Esophagus mucosa (tissue), 1 donor: ENCODE measurements at regions not wholly inside any gene's neighbourhood (a gene's known extent, or its start where the extent isn't known, plus 50 kb on each side); places are given as distances from the start of the nearest gene placed in this dataset.

Experiments
- ATAC-seq: fragments of 200-7000 bp; cut with Tn5 transposase; one replicate; pipeline ENCODE4 v1.9.1; 2020
- donor health status: DM: yes; HTN: yes; CAD: no.

DNA sequence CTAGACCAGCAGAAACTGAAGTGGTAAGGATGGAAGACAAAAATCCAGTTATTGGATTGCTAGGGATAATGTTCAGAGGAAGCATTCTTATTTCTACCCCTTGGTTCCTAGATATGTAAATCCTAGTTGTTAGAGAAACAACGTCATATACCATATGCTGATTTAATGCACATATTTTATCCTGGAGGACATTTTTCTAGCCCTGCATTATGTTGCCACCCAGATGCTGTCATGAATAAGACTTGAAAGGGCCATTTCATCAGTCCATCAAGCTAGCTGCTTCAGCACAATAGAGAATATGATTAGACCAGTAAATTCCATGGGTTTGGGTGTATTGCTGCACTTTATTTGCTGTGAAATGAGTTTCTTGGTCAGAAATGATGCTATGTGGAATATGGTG, 1736.4 kb downstream of the MAT2B start:
- ATAC-seq, result no peak

DNA sequence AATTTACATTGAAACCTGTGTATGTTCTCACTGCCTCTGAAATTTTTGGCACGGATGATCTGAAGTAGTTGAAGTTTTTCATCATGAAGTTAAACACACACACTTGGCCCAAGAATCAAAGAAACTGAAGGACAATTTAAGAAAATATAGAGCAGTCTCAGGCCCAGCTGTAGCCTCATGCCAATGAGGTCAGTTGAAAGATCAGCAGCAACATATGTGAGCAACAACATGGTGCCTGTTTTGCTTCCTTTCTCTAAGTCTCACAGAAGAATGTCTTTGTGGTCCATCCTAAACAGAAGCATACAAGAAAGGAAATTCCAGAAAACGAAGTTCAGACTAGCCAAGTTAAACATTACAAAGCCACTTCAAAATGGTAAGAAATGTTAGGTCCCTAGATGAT, 1737.2 kb downstream of the MAT2B start:
- ATAC-seq, result no peak

DNA sequence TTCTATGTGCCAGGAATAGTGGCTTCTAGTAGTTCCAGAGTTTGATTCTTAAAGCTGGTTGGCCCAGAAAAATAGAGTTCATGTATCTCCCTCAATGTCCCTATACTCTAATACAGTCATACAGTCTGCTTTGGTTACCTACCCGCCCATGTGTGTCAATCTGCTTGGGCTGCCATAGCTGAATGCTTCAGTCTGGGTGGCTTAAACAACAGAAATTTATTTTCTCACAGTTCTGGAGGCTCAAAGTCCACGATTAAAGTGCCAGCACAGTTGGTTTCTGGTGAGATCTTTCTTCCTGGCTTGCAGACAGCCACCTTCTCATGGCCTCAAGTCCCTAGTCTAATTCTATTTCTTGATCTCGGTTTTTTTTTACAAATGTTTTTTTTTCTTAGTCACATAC, 1739.0 kb downstream of the MAT2B start:
- ATAC-seq, result no peak

DNA sequence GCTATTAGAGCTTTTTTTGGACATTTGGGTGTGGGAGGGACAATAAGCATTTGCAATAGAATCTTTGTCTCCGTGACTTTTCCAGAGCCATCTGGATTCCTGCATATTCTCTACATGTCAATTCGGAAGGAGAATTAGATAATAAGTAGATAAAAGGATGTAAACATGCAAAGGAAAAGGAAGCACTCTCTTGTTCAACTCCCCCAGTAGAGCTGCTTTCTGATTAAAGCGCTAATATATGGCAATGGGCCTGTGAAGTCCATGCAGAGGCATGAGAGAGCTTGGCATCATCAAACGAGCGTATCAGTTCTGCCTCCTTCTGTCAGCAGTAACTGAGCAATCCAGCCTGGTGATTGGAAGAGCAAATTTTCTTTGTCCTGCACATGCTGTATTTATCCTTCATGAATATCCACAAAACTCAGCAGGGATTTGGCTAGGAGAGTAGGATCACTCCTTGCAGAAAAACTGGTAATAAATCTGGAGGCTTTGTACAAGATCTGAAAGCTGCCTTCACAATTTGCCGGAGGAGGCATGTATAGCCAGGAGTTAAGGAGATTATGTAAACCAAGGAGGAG, 1752.9 kb downstream of the MAT2B start:
- no peak for ATAC-seq

DNA sequence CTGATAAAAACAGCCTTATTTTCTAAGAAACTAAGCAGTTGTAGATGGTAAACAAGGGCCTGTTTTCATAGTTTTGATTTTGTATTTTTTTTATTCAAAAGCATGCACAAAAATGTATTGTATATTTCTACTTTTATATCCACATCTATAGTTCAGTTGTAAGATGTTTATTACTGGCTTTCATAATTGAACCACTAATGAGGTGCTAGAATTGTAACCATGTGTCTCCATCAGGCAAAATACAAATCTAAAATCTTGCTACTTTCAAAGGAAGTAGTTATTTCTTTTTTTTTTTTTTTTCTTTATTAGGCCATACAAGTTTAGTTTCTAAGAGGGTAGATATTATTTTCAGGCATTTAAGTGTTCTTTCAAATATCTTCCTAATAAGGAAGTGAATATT, 1755.0 kb downstream of the MAT2B start:
- no peak for ATAC-seq

DNA sequence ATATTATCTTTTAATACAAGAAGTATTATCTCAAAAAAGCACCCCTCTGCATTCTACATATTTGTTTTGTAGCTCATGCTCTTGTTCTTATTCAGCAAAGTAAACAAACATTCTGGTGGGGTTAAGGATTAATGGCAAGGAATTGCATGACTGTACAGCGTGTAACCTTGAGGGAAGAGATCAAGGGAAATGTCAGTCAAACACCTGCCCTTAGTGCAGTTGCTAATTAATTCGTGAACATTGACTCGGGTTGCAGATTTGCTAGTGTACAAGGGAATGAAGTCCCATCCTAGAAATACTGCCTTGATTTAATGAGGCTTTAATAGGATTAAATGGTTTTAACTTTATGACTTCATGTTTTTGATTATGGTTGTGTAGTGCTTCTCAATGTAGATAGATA, 1758.1 kb downstream of the MAT2B start:
- ATAC-seq, result no peak

DNA sequence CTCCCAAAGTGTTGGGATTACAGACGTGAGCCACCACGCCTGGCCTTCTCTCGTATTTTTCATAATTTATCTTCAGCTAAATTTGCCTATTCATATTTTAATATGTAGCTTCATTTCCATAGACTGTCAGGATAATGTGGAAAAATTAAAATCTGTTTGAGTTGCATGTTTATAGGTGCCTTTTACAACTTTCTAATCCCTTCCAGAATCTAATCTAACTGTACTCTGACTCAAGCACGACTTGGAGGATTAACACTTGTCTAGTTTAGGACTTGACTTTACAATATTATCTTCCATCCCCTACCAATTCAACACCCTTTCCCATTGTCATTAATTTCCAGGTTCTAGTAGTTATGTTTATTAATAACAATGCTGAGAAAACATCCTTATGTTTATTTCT, 1761.5 kb downstream of the MAT2B start:
- ATAC-seq, result no peak

DNA sequence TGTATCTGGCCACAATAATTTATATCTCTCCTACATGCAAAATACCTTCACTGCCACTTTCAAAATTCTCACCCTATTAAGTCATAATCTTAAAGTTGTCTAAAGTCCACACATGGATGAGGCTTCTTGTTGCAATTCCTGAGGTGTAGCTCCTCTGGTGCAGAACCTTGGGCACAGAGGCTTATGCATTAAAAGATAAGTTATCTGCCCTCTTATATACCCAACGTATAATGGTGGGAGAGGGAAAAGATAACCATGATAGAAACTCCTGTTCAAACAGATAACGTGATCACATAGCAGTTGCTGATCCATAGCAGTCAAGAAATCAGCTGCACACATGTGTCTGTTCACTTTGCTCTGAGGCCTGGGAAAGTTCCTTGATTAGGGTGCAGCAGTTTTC, 1767.0 kb downstream of the MAT2B start:
- no peak for ATAC-seq

DNA sequence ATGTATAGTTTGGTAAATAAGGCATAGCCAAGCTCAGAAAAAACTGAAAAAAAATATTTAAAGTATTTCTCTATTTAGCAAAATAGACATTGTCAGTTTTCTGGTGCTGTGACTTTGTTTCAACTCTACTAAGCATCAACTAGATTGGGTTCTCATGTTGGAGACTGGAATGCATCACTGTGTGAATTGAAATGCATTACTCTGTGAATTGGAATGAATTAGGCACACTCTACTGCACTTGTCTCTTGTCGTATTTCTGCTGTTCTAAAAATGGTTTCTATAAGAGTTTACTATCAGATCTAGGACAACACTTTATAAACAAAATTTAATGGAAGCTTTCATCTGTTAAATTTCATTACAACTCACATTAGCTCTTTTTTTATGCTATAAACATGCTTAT, 1772.2 kb downstream of the MAT2B start:
- ATAC-seq, result no peak

DNA sequence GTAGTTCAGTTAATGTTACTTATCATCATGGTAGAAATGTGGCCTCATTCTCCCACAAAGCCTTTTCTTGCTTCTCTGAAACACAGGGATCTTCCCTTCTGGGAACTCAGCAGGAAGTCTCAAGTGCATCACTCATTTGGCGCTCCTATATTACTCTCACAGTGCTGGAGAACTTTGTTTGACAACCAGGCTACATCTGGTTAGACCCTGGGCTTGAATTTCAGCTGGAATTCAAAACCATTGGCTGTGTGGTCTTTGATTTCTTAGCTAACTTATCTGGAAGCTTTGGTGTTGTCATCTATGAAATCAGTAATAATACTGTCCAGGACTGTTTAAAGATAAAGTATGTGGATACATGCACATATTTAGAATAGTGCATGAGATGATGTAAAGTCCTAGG, 1777.1 kb downstream of the MAT2B start:
- ATAC-seq, result no peak

DNA sequence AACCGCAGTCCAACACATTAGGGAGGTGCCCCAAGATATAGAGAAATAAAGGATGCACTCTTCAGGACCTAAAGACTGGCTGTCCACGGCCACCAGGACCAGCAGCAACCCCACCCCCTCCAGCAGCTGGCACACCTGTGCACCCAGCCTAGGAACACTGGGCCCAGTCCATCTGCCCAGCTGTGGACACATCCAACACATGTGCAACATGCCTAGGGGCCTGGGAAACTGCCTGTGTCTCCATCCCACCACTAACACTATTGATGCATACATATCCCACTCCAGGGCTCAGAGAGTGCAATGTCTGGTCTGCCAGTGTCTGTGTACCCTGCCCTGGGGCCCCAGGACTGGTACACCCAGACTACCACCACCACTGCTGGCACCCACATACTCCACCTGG, 1781.3 kb downstream of the MAT2B start:
- ATAC-seq, result no peak

DNA sequence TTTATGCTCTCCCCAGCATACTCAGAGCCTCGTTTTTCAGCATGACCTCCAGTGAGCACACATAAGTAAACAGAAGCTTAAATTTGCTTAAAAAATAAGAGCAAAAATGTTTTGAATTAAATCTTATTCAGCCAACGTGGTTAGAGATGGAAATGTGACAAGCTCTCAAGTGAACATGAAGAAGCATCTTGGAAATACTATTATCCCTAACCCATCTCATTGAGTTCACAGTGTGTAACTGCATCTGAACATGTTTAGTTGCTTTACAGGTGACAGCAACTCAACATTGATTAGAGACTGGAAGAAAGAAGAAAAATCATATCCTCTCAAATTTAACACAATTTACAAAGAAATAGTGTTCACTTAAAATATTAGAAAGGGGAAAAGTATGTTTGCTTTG, 1785.1 kb downstream of the MAT2B start:
- no peak for ATAC-seq

DNA sequence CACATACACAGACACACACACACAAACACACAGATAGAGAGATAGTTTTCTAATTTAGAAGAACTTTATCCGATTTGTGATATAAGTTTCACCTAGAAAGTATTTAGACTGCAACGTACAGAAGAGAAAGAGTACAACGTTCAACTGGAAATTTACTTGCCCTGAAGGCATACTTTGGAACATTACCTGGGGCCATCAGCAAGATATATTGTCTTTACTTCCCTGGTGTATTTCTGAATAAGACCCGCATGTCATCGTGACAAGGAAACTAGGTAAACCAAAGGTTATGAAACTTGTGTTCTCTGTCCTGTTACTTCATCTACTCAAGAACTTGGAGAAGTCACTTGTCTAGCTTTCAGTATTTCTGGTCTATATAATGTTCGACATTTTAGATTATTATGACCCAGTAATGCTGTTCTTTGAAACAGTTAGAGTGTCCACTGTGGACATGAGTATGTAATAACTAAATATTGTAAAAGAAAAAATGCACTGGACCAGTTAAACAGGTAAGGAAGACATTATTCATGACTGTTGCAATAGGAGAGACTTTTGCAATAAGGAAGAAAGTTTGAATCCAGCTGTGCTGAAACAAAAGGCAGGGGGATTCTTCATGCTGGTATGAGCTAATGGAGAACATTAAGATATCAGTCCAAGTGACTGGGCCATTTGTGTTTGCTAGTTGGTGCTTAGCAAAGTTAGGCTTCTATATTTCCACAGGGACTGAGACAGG, 1791.1 kb downstream of the MAT2B start:
- no peak for ATAC-seq

DNA sequence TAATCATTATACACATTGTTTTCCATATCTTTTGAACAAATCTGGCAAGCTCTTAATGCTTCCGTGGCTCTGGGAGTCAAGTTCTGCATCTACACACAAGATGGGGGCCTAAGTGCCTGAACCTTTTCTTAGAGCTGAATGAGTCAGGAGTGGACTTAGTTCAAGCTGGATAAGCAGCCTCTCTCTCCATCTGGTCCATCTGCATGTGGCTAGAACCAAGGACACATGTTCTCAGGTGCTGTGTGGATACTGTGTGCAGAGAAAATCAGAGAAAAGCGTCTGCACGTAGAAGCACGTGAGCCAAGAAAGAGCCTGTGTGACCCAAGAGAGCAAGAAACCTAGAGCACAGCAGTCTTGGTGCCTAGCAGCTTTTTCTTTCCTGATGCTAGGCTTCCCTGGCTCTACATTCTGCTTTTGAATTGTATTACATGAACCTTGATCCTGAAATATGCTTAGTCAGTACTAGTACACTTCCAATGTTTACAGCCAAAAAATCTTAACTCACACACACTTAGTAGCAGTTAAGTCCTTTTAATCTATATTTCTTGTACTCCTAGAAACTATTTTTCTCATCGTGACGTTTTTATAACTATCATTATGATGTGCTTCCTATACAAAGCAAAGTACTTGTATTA, 1798.9 kb downstream of the MAT2B start:
- no peak for ATAC-seq

DNA sequence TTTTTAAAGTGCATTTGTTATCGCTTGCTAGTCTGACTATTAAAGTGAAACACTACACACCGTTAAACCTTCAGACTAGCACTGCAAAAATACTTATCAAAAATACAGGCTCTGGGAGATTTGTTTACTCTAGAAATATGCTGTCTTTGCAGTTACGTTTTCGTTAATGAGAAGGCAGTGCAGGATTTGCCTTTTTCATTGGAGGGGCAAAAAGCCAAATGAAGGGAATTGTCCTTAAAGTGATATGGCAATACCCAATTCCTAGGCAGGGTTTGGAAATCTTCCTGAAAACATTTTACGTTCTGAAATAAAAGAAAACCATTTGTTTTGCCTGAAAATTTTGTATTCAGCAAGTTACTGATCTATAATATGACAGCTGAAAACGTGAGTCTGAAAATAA, 1800.2 kb downstream of the MAT2B start:
- ATAC-seq, result no peak

DNA sequence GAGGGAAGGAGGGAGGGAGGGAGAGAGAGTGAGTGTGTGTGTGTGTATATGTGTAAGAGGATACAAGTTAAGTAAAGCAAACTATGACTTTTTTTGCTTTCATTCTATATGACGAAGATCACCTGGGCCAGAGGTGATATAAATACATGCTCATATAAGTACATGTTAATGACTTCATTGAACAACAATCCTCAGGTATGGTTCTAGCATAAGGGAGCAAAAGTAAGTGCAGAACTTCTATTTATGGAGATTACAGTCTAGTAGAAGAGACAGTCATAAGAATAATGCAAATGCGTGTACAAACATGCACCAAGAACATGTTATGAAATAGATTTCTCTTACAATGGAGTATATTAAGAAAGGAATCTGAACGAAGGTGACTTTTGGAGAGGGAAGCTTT, 1804.0 kb downstream of the MAT2B start:
- ATAC-seq, result peak; percentile 32

DNA sequence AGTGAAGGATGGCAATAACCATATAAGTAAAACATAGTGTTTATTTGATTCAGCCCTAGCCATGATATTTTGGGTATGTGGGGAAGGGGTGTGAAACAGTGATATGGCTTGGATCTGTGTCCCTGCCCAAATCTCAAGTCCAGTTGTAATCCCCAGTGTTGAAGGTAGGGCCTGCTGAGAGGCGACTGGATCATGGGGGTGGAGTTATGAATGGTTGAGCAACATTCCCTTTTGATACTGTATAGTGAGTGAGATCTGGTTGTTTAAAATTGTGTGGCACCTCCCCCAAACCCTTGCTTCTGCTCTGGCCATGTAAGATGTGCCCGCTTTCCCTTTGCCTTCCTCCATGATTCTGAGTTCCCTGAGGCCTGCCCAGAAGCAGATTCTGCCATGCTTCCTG, 1804.6 kb downstream of the MAT2B start:
- ATAC-seq, result no peak

DNA sequence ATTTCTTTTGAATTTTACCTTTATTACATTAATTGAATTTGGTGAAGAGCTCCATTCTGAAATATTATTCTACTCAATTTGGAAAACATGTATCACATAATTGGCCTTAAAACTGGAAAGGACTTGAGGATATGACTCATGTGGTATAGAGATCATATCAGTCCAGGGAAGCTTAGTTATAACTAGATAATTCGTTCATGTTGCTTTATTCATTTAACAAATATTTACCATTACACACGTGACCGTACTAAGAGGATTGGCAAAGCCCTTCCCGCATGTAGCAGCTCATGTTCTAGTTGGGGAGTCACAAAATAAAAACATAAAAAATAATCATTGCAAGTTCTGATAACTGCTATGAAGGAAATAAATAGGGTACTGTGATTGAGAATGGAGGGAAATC, 1816.5 kb downstream of the MAT2B start:
- ATAC-seq, result no peak

DNA sequence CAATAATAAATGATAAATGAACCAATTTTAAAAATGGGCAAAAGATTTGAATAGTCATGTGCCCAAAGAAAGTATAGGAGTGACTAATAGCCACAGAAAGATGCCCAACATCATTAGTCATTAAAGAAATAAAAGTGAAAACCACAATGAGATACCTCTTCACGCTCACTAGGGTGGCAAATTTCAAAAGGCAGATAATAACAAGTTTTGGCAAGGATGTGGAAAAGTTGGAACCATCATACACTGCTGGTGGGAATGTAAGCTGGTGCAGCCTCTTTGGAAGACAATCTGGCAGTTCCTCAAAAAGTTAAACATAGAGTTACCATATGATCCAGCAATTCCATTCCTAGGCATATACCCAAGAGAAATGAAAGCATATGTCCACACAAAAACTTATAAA, 1819.8 kb downstream of the MAT2B start:
- no peak for ATAC-seq

DNA sequence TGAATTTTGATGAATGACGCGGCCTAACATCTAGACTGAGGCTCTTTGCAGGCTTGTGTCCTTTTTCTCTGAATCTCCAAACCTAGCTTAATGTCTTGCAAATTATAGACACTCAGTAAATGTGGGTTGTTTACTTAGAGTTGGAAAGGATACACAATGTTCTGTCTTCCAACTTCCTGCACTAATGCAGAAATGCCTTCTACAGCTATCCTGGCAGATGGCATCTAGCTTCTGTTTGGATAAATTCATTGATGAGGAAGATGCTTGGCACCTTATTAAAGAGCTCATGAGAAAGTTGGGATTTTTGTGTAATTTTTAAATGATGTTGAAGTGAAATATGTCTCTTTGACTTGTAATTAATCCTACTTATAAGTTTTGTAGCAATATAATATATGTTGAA, 1822.2 kb downstream of the MAT2B start:
- ATAC-seq, result no peak

DNA sequence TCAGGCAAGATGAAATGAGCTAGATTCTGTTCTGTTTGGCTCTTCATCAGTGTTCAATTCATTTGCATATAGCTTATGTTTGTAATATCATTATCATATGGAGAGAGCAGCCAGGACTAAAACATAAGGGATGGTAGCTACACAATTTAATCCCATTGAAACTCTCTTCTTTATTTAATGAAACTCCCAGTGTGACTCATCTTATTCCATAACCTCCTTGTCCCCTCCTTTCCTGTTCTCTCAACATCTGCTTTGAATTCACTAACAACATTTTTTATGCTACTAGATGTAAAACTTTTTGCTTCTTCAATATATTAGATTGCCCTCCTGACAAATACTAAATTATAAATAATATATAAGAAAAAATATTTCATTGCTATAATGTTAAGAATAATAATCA, 1823.4 kb downstream of the MAT2B start:
- ATAC-seq, result no peak

DNA sequence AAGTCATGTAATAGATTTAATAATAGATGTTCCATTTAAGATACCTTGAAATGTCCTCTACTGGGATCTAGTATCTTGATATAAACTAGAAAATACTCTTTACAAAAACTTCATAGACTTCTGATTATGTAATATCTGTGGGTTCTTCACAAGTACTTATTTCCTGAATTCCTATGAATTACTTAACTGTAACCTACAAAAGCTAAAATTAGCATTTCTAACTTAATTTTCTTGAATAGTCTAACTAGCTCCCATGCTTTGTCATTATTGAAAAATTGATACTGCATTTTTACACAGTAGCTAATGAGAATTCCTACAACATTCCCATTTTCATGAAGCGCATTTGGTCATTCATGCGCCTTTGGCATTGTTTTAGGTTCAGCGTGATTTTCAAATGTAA, 1828.2 kb downstream of the MAT2B start:
- ATAC-seq, result no peak

DNA sequence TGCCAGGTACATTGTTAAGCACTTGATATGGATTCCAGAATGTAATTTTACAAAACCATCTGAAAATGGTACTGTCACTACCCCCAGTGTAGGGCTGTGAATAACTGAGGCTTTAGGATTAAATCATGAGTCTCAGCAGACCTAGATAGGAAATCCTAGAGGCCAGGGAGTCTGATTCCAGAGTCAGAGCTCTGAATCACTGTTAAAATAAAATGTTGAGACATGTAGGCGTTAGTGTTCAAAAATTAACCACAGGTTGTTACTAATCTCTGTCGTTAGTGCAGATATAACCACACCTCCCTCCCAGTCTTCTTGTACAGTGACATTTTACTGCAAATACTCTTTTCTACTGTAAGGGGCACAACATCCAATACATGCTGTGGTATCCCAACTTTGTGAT, 1828.8 kb downstream of the MAT2B start:
- ATAC-seq, result no peak

DNA sequence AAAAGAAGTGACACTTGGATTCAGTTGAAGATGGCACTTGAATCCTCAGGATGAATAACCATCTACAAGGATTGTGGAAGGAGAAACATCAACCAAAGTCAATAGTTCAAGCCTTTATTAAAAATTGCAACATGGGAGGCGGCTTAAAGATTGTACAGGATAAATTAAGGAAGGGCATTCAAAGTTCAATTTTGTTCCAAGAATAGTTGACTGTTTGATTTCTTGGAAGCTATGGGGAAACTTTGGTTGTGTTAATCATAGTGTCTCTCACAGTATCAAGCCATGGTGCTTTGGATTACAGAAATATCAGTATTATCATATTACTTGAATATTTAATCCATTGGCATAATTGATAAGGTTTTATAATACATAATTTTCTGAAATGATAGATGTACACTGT, 1844.3 kb downstream of the MAT2B start:
- ATAC-seq, result no peak

DNA sequence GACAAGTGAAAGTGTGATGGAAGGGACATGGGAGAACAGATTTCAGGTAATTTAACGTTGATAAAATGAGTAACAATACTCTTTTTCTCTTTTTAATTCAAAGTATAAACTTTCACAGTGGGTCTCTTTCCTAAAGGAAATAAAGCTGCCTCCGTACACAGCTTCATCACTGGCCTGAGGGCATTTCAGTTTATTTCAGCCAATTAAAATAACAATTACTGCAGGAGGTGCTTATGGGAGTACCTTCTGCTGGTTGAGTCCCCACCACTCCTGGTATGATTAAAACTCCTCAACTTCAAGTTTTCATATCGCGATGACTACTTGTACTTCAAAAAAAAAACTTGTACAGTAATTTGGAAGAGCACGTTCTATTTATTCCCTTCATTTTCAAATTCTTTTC, 1845.9 kb downstream of the MAT2B start:
- no peak for ATAC-seq
